ENCODE measurements at regions not wholly inside any gene's neighbourhood (a gene's known extent, or its start where the extent isn't known, plus 50 kb on each side); places are given as distances from the start of the nearest gene placed in this dataset.
"Not testable (repeated sequence)": the region's sequence is repeated elsewhere in the genome, so short reads cannot be mapped to it uniquely, and the experiment has no call there.

- Histone ChIP-seq H3K27me3 (ENCODE audit: insufficient read depth, low read length) (peaks cover 1% of the 10 kb centered on the region), H3K4me2 (ENCODE audit: low read length) (no peak overlapping the region), H3K36me3 (ENCODE audit: insufficient read depth, low read length) (no peaks in the 10 kb centered on the region), H3K27ac (ENCODE audit: low read depth, low read length) (no peak overlapping the region), H3K9me3 (ENCODE audit: insufficient read depth, low read depth, low read length) (no peaks in the 10 kb centered on the region), H3K4me1 (ENCODE audit: insufficient read depth, low read length) (no peaks in the 10 kb centered on the region), H2AFZ (ENCODE audit: low read depth, low read length) (no peak overlapping the region), H3K9ac (ENCODE audit: low read length) (no peak overlapping the region), H3K4me3 (ENCODE audit: insufficient read depth, low read depth, low read length) (no peak overlapping the region), H3K79me2 (ENCODE audit: insufficient read depth, low read length) (no peaks in the 10 kb centered on the region), H4K20me1 (ENCODE audit: insufficient read depth, low read length) (no peaks in the 10 kb centered on the region)
- Mint-ChIP-seq H3K9me3 (ENCODE audit: unreplicated experiment) (peaks cover 6% of the 10 kb centered on the region), H3K27me3 (ENCODE audit: low read depth, unreplicated experiment) (peaks cover 24% of the 10 kb centered on the region), H3K27ac (ENCODE audit: unreplicated experiment) (no peak overlapping the region), H3K36me3 (ENCODE audit: low read depth, unreplicated experiment) (no peaks in the 10 kb centered on the region), H3K4me3 (ENCODE audit: unreplicated experiment) (no peak overlapping the region), H3K4me1 (ENCODE audit: low read depth, unreplicated experiment) (no peaks in the 10 kb centered on the region)
- FAIRE-seq (no peak), DNase-seq (ENCODE audit: low read depth) (no peak)
- TF ChIP-seq EZH2 (IDR thresholded peaks at IDR 0.05; ENCODE audit: insufficient read depth, low read length) (no peak), CTCF (IDR thresholded peaks at IDR 0.05; ENCODE audit: insufficient read depth, low read depth, low read length) (no peak)
These were observed 94.3 kb downstream of the ISX start for GRCh38 chr22:35160268-35160667.

- H3K27ac ChIP-seq (ENCODE audit: low read depth, low read length); H3K4me1 ChIP-seq (ENCODE audit: insufficient read depth, low read length); H3K4me3 ChIP-seq (ENCODE audit: insufficient read depth, low read depth, low read length); H3K9ac ChIP-seq (ENCODE audit: low read length); H3K9me3 Mint-ChIP-seq (ENCODE audit: unreplicated experiment); FAIRE-seq; H4K20me1 ChIP-seq (ENCODE audit: insufficient read depth, low read length); H3K4me3 Mint-ChIP-seq (ENCODE audit: unreplicated experiment); H3K79me2 ChIP-seq (ENCODE audit: insufficient read depth, low read length); DNase-seq (ENCODE audit: low read depth); H2AFZ ChIP-seq (ENCODE audit: low read depth, low read length); H3K4me1 Mint-ChIP-seq (ENCODE audit: low read depth, unreplicated experiment); H3K36me3 ChIP-seq (ENCODE audit: insufficient read depth, low read length); H3K4me2 ChIP-seq (ENCODE audit: low read length); H3K27ac Mint-ChIP-seq (ENCODE audit: unreplicated experiment); H3K36me3 Mint-ChIP-seq (ENCODE audit: low read depth, unreplicated experiment); H3K9me3 ChIP-seq (ENCODE audit: insufficient read depth, low read depth, low read length); H3K27me3 ChIP-seq (ENCODE audit: insufficient read depth, low read length): not testable (repeated sequence)
- peaks cover 25% of the 10 kb centered on the region for H3K27me3 Mint-ChIP-seq (ENCODE audit: low read depth, unreplicated experiment)
These were observed 91.4 kb upstream of the HMGXB4 start for GRCh38 chr22:35165896-35166295.

GRCh38 chr22:35170716-35171697 is 86.3 kb upstream of the HMGXB4 start:
- peaks cover 3% of the 10 kb centered on the region for H3K9me3 Mint-ChIP-seq (ENCODE audit: unreplicated experiment)
- no peak overlapping the region for H3K27ac Mint-ChIP-seq (ENCODE audit: unreplicated experiment)
- H3K36me3 Mint-ChIP-seq (ENCODE audit: low read depth, unreplicated experiment): no peaks in the 10 kb centered on the region
- no peaks in the 10 kb centered on the region for H3K36me3 ChIP-seq (ENCODE audit: insufficient read depth, low read length)
- no peak overlapping the region for H3K4me3 Mint-ChIP-seq (ENCODE audit: unreplicated experiment)
- no peaks in the 10 kb centered on the region for H3K4me1 Mint-ChIP-seq (ENCODE audit: low read depth, unreplicated experiment)
- no peaks in the 10 kb centered on the region for H3K27me3 ChIP-seq (ENCODE audit: insufficient read depth, low read length)
- peaks cover 58% of the 10 kb centered on the region for H3K27me3 Mint-ChIP-seq (ENCODE audit: low read depth, unreplicated experiment)
- H3K9ac ChIP-seq (ENCODE audit: low read length): no peak overlapping the region
- no peaks in the 10 kb centered on the region for H4K20me1 ChIP-seq (ENCODE audit: insufficient read depth, low read length)
- no peak for DNase-seq (ENCODE audit: low read depth)
- no peak for TF ChIP-seq EZH2 (IDR thresholded peaks at IDR 0.05; ENCODE audit: insufficient read depth, low read length)
- no peak for TF ChIP-seq CTCF (IDR thresholded peaks at IDR 0.05; ENCODE audit: insufficient read depth, low read depth, low read length)
- no peak overlapping the region for H2AFZ ChIP-seq (ENCODE audit: low read depth, low read length)
- no peak overlapping the region for H3K27ac ChIP-seq (ENCODE audit: low read depth, low read length)
- H3K79me2 ChIP-seq (ENCODE audit: insufficient read depth, low read length): no peaks in the 10 kb centered on the region
- no peak overlapping the region for H3K4me2 ChIP-seq (ENCODE audit: low read length)
- no peaks in the 10 kb centered on the region for H3K9me3 ChIP-seq (ENCODE audit: insufficient read depth, low read depth, low read length)
- H3K4me3 ChIP-seq (ENCODE audit: insufficient read depth, low read depth, low read length): no peak overlapping the region
- H3K4me1 ChIP-seq (ENCODE audit: insufficient read depth, low read length): no peaks in the 10 kb centered on the region
- no peak for FAIRE-seq

Data from astrocyte (in vitro differentiated cells and primary cell).